ENCODE measurements at regions not wholly inside any gene's neighbourhood (a gene's known extent, or its start where the extent isn't known, plus 50 kb on each side); places are given as distances from the start of the nearest gene placed in this dataset.

DNA sequence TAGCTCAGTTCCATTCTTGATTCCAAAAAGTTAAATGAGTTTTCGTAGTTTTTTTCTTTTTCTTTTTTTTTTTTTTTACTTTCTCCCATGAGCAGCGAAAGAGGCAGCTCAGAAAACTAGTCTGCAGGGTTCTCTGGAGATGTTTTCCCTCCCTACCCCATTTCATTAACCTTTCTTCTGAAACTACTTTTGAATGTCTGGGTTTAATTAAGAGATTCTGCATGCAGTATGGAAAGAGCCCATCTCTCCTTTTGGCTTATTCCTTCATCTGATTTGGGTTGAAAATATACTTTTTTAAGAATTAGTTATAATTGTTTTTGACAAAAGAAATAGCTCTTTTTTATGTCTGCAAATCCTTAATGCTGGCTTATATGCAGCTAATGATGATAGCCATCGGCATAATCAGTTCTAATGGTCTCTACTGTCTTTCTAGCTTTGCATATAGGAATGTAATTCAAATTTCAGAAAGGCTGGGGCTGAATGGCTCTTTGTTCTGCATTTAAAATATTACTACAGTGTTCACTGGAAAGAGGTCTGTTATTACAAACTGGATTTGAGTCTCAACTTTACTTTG is 265.3 kb downstream of the FAT3 start:
- DNase-seq, result no peak
- H3K4me1 Mint-ChIP-seq, result no peaks in the 10 kb centered on the region
- H3K27ac Mint-ChIP-seq, result no peak overlapping the region
- H3K9me3 Mint-ChIP-seq, result peaks cover 0 to 3% (median 0%) of the 10 kb centered on the region in 7 donors
- no peak overlapping the region for H3K4me3 Mint-ChIP-seq
- no peaks in the 10 kb centered on the region for H3K36me3 Mint-ChIP-seq
- no peaks in the 10 kb centered on the region for H3K27me3 Mint-ChIP-seq
- ATAC-seq (ENCODE audit: low read depth in 2 of 2), result no peak

DNA sequence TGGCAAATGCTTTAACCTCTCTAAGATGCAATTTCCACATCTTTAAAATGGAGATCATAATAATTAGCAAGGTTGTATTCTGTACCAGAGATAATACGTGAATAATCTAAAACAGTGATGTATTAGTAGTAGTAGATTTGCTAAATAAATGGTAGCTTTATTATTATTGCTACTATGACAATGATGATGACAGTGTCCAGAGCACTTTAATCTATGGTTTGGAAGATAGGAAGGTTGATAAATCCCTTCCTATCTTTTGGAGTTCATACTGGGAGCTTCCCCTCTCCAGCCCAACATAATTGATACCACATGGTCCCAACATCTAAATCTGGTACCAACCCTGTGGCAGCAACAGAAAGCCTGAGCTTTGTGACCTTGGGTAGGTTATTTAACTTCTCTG is 267.8 kb downstream of the FAT3 start:
- Mint-ChIP-seq H3K27ac (no peak overlapping the region), H3K27me3 (no peaks in the 10 kb centered on the region), H3K36me3 (no peaks in the 10 kb centered on the region), H3K9me3 (peaks cover 0 to 3% (median 0%) of the 10 kb centered on the region in 7 donors), H3K4me3 (no peak overlapping the region), H3K4me1 (no peaks in the 10 kb centered on the region)
- ATAC-seq (ENCODE audit: low read depth in 2 of 2) (no peak), DNase-seq (no peak)

DNA sequence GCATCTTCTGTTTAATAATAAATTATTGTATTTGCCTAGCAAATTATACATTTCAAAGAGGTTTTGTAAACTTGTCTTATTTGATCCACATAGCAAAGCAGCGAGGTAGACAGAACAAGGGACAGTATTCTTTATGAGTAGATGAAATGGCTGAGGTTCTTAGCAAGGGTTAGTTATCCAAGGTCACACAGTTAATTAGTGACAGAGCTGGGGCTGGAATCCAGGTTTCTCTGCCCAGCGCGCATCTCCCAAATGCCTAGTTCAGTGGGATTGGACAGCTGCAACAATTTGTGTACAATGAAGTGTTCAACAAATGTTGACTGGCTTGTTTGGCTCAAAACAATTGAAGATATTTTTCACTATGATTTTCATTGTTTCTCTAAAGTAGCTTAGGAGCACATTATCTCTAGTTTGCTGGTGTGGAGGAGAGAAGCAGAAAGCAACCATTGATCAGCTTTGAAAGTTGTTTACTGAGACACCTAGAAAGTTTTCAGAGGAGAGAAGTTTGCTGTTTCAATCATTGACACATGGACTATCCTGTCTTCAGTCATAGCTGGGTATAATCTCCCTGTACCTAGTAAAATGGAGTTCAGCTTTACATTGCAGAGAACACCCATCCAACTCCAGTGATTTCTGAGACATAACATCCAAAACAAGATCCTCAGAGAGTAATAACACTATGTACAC is 270.6 kb downstream of the FAT3 start:
- Mint-ChIP-seq H3K9me3 (peaks cover 0 to 3% (median 0%) of the 10 kb centered on the region in 7 donors), H3K4me1 (no peaks in the 10 kb centered on the region), H3K27me3 (no peaks in the 10 kb centered on the region), H3K27ac (no peak overlapping the region), H3K36me3 (no peaks in the 10 kb centered on the region), H3K4me3 (no peak overlapping the region)
- DNase-seq (no peak), ATAC-seq (ENCODE audit: low read depth in 2 of 2) (no peak)

DNA sequence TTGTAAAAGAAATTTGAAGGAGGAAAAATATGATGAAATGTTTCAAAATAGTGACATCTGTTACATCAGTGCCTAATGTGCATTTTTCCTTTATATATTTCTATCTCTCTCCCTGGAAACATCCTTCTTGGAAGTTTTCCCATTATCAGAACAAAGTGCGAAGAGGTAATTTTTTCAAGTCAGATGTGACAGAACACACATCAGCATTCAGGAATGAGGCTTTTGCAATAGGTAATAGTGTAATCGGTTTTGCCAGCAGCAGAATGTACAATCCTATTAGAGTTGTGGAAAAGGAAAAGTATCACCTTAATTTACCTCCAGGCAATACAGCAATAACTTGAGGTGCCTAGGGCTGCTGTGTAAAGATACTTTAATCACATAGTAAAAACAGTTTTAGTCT is 275.8 kb downstream of the FAT3 start:
- ATAC-seq (ENCODE audit: low read depth in 2 of 2) (no peak), DNase-seq (no peak)
- no peak overlapping the region for H3K27ac Mint-ChIP-seq
- no peaks in the 10 kb centered on the region for H3K27me3 Mint-ChIP-seq
- no peaks in the 10 kb centered on the region for H3K4me1 Mint-ChIP-seq
- no peak overlapping the region for H3K4me3 Mint-ChIP-seq
- no peaks in the 10 kb centered on the region for H3K36me3 Mint-ChIP-seq
- H3K9me3 Mint-ChIP-seq, result no peaks in the 10 kb centered on the region

DNA sequence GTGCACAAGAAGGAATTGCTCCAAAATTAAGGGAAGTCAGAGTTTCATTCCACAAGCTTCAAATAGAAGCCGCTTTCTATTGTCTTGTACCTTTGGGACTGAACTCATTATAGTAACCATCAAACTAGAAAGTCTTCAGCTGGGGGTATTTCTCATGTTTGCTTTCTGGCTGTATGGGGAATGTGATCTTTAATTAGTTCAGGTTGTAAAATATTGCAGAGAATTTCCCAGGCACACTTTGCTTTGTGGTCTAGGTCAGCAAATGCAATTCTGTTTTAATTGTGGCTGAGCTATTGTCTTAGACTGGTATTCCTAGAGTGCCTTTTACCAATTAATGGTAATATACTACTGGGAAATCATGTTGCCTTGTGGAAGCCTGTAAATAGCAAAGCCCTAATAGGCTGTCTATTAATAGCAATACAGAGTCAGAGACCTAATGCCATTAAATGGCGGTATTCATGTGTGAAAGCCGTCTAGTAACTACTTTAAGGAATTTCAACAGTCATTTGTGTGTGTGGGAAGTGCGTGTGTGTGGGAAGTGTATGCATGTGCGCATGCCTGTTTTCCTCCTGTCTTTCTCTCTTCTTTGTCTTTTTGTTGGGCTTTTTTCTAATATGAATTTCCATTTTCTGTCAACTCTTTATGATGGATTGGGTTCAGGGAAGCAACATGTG is 276.6 kb downstream of the FAT3 start:
- H3K36me3 Mint-ChIP-seq, result no peaks in the 10 kb centered on the region
- no peaks in the 10 kb centered on the region for H3K4me1 Mint-ChIP-seq
- no peaks in the 10 kb centered on the region for H3K9me3 Mint-ChIP-seq
- no peak overlapping the region for H3K4me3 Mint-ChIP-seq
- no peaks in the 10 kb centered on the region for H3K27me3 Mint-ChIP-seq
- ATAC-seq (ENCODE audit: low read depth in 2 of 2) (no peak), DNase-seq (no peak)
- no peak overlapping the region for H3K27ac Mint-ChIP-seq

DNA sequence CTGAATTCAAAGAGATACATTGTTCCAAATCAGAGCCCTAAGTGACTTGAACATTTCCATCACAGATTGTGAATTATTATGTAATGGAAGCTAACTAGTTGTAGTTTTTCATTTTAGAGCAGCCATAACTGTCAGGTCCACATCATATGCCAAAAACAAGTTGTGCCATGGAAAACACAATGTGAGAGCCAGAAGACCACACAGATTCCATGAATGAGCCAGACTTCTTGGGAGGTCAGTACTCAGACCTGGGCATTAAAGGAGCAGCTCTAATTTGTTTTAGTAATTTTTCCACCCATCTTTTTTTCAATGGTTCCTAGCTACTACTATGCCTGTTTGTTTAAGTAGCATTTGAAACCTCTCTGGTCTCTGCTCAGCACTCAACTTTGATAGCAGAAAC is 279.4 kb downstream of the FAT3 start:
- no peaks in the 10 kb centered on the region for H3K27me3 Mint-ChIP-seq
- no peaks in the 10 kb centered on the region for H3K4me1 Mint-ChIP-seq
- H3K9me3 Mint-ChIP-seq, result no peaks in the 10 kb centered on the region
- no peaks in the 10 kb centered on the region for H3K36me3 Mint-ChIP-seq
- DNase-seq (no peak), ATAC-seq (ENCODE audit: low read depth in 2 of 2) (no peak)
- no peak overlapping the region for H3K27ac Mint-ChIP-seq
- no peak overlapping the region for H3K4me3 Mint-ChIP-seq

DNA sequence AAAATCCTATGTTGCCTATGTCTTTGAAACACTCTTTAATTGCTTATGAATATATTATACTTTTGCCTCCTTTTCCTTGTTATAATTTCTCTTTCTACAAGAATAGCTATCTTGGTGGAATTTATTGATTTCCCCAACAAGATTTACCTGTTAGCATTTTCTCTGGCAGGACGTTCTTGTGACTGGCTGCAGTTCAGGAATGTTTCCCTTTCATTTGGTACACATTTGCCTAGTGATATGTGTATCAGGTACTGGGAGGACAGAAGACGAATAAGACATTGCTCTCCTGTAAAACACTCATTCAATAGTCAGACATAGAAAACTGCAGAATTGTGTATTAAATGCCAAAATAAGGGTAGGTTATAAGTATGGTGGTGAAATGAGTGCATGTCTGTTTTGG is 279.9 kb downstream of the FAT3 start:
- DNase-seq, result no peak
- no peak overlapping the region for H3K4me3 Mint-ChIP-seq
- no peak for ATAC-seq (ENCODE audit: low read depth in 2 of 2)
- no peaks in the 10 kb centered on the region for H3K4me1 Mint-ChIP-seq
- H3K27me3 Mint-ChIP-seq, result no peaks in the 10 kb centered on the region
- H3K36me3 Mint-ChIP-seq, result no peaks in the 10 kb centered on the region
- H3K27ac Mint-ChIP-seq, result no peak overlapping the region
- H3K9me3 Mint-ChIP-seq, result no peaks in the 10 kb centered on the region

DNA sequence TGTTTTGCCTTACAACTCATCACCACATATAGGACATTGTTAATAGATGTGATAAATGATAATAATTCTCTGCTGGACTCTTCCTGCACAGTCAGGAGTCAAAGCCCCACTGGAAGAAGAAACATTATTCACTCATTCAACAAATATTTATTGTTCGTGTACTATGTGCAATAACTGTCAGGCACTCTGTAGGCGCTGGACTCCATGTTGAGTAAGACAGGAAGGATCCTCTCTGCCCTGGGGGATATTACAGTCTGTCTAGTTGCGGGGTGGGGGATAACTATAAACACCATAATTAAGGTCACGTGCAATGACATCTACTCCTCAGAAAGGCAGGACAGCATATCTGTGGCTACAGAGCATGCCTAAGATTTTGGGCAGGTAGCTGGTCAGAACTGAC is 281.1 kb downstream of the FAT3 start:
- H3K36me3 Mint-ChIP-seq, result no peaks in the 10 kb centered on the region
- no peak for DNase-seq
- no peaks in the 10 kb centered on the region for H3K9me3 Mint-ChIP-seq
- no peak for ATAC-seq (ENCODE audit: low read depth in 2 of 2)
- H3K4me3 Mint-ChIP-seq, result no peak overlapping the region
- no peaks in the 10 kb centered on the region for H3K4me1 Mint-ChIP-seq
- no peaks in the 10 kb centered on the region for H3K27me3 Mint-ChIP-seq
- no peak overlapping the region for H3K27ac Mint-ChIP-seq

DNA sequence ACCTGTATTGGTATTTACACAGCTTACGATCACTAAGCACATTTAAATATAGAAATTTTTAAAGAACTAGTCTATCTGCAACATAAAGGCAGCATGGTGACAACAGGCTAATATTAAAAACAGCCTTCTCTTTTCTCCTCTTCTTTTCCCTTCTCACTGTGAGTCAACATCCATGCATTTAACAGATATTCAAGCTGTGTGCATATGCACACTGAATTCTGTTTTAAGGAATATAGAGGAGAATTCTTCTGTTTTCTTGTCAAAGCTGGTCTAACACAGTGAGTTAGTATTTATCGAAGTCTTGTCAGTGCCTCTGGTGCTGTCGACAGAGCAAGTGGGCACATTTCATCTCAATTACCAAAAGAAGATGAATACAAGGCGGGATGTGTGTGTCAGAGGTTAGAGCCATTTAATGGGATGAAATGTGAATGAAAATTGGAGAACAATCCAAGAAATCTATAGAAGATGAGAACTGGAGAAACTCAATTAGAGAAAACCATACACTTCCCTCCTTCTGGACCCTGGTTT is 282.3 kb downstream of the FAT3 start:
- Mint-ChIP-seq H3K36me3 (no peaks in the 10 kb centered on the region), H3K27me3 (no peaks in the 10 kb centered on the region), H3K4me3 (no peak overlapping the region), H3K9me3 (no peaks in the 10 kb centered on the region), H3K4me1 (no peaks in the 10 kb centered on the region), H3K27ac (no peak overlapping the region)
- ATAC-seq (ENCODE audit: low read depth in 2 of 2) (no peak), DNase-seq (no peak)

DNA sequence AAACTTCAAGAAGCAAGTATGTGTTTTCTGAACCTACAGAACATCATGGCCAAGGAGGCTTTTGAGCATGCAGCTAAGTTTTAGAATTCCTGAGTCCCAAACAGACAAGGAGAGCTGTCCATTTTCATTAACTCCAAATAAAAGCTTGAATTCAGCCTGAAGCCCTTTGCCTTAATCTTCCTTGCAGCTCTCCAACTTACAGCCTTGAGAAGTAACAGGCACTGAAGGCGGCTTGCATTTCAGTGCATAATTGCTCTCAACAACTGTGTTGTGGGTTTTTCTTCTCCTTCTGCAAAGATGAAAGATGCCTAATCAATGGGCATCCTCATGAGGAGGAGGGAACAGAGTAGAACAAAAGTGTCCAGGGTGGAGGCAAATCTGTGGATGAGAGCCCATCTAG is 286.0 kb downstream of the FAT3 start:
- no peaks in the 10 kb centered on the region for H3K36me3 Mint-ChIP-seq
- no peak for DNase-seq
- no peak overlapping the region for H3K27ac Mint-ChIP-seq
- H3K27me3 Mint-ChIP-seq, result no peaks in the 10 kb centered on the region
- no peak for ATAC-seq (ENCODE audit: low read depth in 2 of 2)
- H3K4me3 Mint-ChIP-seq, result no peak overlapping the region
- H3K9me3 Mint-ChIP-seq, result no peaks in the 10 kb centered on the region
- H3K4me1 Mint-ChIP-seq, result no peaks in the 10 kb centered on the region

DNA sequence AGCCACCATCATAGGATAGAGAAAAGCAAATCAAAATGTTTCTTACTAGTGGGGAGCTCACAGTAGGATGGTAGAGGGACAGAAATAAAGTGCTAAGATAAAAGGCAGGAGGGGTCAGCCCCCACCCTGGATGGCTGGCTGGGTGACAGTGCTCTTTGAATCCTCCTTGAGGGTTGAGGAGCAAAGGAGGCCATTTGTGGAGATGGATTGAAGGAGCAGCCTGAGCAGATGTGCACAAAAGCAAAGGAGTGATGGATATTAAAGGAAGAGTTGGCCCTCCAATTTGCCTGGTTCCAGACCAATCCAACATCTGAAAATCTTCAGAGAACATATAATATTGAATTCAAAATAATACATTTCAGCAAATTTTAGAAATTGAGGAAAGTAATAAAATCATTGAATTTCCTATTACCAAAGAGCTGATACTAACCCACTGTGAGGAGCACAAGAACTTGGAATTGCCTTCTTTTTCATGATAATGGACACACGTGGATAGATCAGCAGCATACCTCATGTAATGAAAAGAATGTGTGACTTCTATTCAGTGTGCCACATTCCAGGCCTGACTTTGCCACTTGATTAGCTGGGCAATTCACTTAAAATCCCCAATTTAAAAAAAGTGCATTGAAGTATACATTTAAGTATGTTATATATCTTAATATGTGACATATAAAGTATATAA is 287.0 kb downstream of the FAT3 start:
- no peaks in the 10 kb centered on the region for H3K36me3 Mint-ChIP-seq
- H3K4me3 Mint-ChIP-seq, result no peak overlapping the region
- H3K27ac Mint-ChIP-seq, result no peak overlapping the region
- no peak for DNase-seq
- no peaks in the 10 kb centered on the region for H3K4me1 Mint-ChIP-seq
- H3K27me3 Mint-ChIP-seq, result no peaks in the 10 kb centered on the region
- no peak for ATAC-seq (ENCODE audit: low read depth in 2 of 2)
- peaks cover 0 to 3% (median 0%) of the 10 kb centered on the region in 7 donors for H3K9me3 Mint-ChIP-seq

DNA sequence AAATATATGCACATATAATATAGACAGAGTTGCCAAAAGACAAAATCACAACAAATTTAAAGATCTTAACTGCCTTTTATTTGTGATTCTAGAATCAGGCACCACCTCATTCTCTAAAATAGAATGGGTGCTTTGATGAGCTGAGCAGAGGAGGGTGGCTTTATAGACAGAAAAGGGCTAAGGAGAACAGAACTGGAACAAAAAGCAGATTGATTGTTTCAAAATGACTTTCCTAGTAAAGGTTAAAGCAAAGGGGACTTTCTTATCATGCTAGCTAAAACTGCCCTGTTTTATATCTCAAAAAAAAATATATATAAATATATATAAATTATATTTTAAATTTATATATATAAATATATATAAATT is 287.6 kb downstream of the FAT3 start:
- no peaks in the 10 kb centered on the region for H3K27me3 Mint-ChIP-seq
- ATAC-seq (ENCODE audit: low read depth in 2 of 2), result no peak

DNA sequence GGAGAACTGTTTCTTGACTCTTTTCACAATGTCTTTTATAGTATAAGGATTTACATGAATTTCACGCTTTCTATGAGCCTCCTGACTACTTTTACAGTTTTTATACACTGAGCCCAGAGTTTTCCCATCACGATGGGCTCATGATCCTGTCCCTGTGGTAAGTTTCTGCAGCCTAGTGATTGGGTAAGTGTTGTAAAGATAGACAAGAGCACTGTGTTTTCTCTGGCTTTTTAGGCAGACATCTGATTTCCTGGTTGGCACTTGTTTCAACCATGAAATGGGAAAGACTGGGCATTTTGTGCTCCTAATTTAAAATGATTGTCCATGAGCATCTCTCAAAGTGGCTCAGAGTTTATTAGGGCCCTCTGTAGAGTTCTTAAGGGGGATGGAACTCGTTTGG is 299.0 kb downstream of the FAT3 start:
- H3K36me3 Mint-ChIP-seq, result no peaks in the 10 kb centered on the region
- H3K27ac Mint-ChIP-seq, result no peak overlapping the region
- ATAC-seq (ENCODE audit: low read depth in 2 of 2) (no peak), DNase-seq (no peak)
- H3K27me3 Mint-ChIP-seq, result no peaks in the 10 kb centered on the region
- peaks cover 0 to 5% (median 0%) of the 10 kb centered on the region in 7 donors for H3K9me3 Mint-ChIP-seq
- H3K4me3 Mint-ChIP-seq, result no peak overlapping the region
- H3K4me1 Mint-ChIP-seq, result no peaks in the 10 kb centered on the region

More for the DNA sequence above, 287.6 kb downstream of the FAT3 start:
- H3K27ac Mint-ChIP-seq, result no peak overlapping the region
- DNase-seq, result no peak
- H3K9me3 Mint-ChIP-seq, result peaks cover 0 to 9% (median 0%) of the 10 kb centered on the region in 7 donors
- H3K4me1 Mint-ChIP-seq, result no peaks in the 10 kb centered on the region
- no peaks in the 10 kb centered on the region for H3K36me3 Mint-ChIP-seq
- no peak overlapping the region for H3K4me3 Mint-ChIP-seq

DNA sequence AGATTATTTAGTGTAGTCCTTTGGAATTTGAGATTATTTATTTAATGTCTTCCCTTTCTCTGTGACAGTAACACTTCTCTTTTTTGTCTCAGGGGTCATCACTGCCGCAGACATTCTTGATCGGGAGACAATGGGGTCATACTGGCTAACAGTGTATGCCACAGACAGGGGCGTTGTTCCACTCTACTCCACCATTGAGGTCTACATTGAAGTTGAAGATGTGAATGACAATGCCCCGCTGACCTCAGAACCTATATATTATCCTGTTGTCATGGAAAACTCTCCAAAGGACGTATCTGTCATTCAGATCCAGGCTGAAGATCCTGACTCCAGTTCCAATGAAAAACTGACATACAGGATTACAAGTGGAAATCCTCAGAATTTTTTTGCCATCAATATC is 299.9 kb downstream of the FAT3 start:
- no peak overlapping the region for H3K4me3 Mint-ChIP-seq
- ATAC-seq (ENCODE audit: low read depth in 2 of 2) (no peak), DNase-seq (no peak)
- no peaks in the 10 kb centered on the region for H3K27me3 Mint-ChIP-seq
- no peaks in the 10 kb centered on the region for H3K36me3 Mint-ChIP-seq
- peaks cover 0 to 5% (median 0%) of the 10 kb centered on the region in 7 donors for H3K9me3 Mint-ChIP-seq
- no peak overlapping the region for H3K27ac Mint-ChIP-seq
- no peaks in the 10 kb centered on the region for H3K4me1 Mint-ChIP-seq

Measured in naive B cell (primary cell).